AG04450 (cell line): ENCODE measurements at regions not wholly inside any gene's neighbourhood (a gene's known extent, or its start where the extent isn't known, plus 50 kb on each side); places are given as distances from the start of the nearest gene placed in this dataset.

ENCODE experiments used
- CTCF ChIA-PET: fragments of 300-600, 350-600 bp; formaldehyde crosslinking; extraction: SDS; loops from one replicate; lab custom pipeline; 2022; ENCODE audit warnings: antibody characterized with exemption, inconsistent platforms; lab: Charles Lee
- POLR2A ChIA-PET: fragments of 350-600 bp; formaldehyde crosslinking; extraction: SDS; loops from one replicate; lab custom pipeline; 2021; ENCODE audit warnings: antibody characterized with exemption, inconsistent platforms; lab: Yijun Ruan, JAX
- DNase-seq: peaks from one replicate; pipeline ENCODE4 v3.0.0-alpha.2; 2011; ENCODE audit warnings: low read depth, low spot score
- H3K27ac ChIP-seq: one replicate; pipeline ENCODE4 v1.5.1; 2012; ENCODE audit warnings: low read depth, low read length, control low read depth
- H3K27me3 ChIP-seq: one replicate; pipeline ENCODE4 v1.6.0; 2012; ENCODE audit warnings: low read length; ENCODE audit not compliant: control insufficient read depth, insufficient read depth
- H3K4me3 ChIP-seq: 2 replicates; pipeline ENCODE4 v1.5.1; 2011; ENCODE audit warnings: mild to moderate bottlenecking, low read depth, low read length, control low read depth
- H3K9me3 ChIP-seq: 2 replicates; pipeline ENCODE4 v1.5.1; 2012; ENCODE audit warnings: low read length; ENCODE audit not compliant: control insufficient read depth, insufficient read depth
- TF ChIP-seq, protein P1 (sequence below): IDR thresholded peaks from 2 replicates; pipeline ENCODE4 v1.5.1; 2011; ENCODE audit warnings: low read depth, low read length, control low read depth, inconsistent platforms

DNA sequence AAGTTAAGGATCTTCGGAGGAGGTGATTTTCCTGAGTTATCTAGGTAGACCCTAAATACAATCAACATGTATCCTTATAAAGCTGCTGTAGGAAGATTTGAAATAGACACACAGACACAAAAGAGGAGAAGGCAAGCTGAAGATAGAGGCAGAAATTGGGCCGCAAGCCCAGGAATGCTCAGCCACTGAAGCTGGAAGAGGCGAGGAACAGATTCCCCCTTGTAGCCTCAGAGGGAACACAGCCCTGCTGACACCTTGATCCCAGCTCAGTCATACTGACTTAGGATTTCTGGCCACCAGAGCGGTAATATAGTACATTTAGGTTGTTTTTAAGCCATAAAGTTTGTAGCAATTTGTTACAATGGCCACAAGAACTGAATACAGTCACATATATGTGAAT is 90.9 kb downstream of the ETAA1 start:
- no peak overlapping the region for H3K4me3 ChIP-seq
- H3K27me3 ChIP-seq = no peaks in the 10 kb centered on the region
- no peaks in the 10 kb centered on the region for H3K9me3 ChIP-seq
- TF ChIP-seq, protein P1, sequence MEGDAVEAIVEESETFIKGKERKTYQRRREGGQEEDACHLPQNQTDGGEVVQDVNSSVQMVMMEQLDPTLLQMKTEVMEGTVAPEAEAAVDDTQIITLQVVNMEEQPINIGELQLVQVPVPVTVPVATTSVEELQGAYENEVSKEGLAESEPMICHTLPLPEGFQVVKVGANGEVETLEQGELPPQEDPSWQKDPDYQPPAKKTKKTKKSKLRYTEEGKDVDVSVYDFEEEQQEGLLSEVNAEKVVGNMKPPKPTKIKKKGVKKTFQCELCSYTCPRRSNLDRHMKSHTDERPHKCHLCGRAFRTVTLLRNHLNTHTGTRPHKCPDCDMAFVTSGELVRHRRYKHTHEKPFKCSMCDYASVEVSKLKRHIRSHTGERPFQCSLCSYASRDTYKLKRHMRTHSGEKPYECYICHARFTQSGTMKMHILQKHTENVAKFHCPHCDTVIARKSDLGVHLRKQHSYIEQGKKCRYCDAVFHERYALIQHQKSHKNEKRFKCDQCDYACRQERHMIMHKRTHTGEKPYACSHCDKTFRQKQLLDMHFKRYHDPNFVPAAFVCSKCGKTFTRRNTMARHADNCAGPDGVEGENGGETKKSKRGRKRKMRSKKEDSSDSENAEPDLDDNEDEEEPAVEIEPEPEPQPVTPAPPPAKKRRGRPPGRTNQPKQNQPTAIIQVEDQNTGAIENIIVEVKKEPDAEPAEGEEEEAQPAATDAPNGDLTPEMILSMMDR = no peak
- ChIA-PET POLR2A (no interaction called here), CTCF (no interaction called here)
- no peak for DNase-seq
- no peak overlapping the region for H3K27ac ChIP-seq

DNA sequence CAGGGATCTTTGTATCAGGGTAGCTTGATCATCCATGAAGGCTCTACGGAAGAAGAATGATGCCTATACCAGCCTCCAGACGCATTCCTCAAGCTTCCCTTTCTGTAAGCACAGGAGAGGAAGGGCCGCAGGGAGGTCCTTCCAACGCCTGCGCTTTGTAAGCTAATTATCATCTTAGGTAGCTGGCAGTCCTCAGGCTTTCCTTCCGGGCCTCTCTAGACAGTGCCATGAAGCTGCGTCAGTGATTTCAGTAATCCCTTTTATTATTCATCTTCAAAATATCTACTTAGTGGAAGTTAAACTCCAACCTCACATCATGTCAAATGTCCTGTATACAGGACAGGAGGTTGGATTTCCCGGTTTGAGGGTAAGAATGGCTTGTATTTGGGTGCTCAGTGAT is 92.3 kb downstream of the ETAA1 start:
- ChIA-PET CTCF (interaction anchor here (0.9 kb wide), 1 partner anchor 19 kb away, joined by 3 read pairs; no protein-coding TSS in a partner anchor), POLR2A (no interaction called here)
- Histone ChIP-seq H3K27me3 (no peaks in the 10 kb centered on the region), H3K9me3 (no peaks in the 10 kb centered on the region), H3K27ac (no peak overlapping the region), H3K4me3 (no peak overlapping the region)
- DNase-seq = no peak
- TF ChIP-seq, protein P1 = no peak

DNA sequence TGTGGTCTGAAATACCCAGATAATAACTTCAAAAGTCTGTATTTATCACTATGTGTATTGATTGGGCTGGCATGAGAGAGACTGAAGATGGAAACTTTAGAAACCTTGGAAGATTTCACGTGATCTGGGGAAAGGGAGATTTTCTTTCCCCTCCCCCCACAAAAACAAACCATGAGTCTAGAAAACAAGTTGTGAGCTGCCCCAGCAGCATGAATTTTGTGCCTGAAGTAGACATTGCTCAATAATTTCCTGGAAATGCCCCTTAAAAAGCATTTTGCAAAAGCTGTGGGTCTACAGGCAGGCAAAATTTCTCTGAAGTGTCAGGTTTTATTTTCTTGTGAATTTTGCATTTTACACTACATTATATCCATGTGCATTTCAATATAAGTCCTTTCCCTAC is 101.8 kb downstream of the ETAA1 start:
- TF ChIP-seq, protein P1 = no peak
- H3K27ac ChIP-seq = no peak overlapping the region
- no peaks in the 10 kb centered on the region for H3K9me3 ChIP-seq
- ChIA-PET CTCF (interaction anchor here (0.6 kb wide), 1 partner anchor 265 kb away, joined by 3 read pairs; no protein-coding TSS in a partner anchor), POLR2A (no interaction called here)
- no peak for DNase-seq
- no peaks in the 10 kb centered on the region for H3K27me3 ChIP-seq
- no peak overlapping the region for H3K4me3 ChIP-seq

DNA sequence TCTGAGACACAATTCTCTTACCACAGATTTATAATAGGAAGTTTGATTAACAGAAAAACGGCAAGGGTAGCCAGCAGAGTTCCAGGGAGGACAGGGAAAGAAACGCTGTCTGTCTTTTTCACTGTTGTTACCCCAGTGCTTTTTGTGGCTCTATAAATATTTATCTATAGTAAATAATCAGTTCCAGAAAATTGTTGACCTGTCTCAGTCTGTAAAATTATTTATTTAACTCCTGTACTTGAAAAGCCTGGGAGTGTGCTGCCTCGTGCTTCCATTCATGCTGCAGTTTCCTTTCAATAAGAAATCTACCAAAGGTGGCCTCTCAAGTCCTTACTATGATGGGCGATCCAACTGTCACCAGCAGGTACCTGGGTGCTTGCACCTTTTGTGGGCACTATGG is 102.9 kb downstream of the ETAA1 start:
- CTCF ChIA-PET = no interaction called here
- TF ChIP-seq, protein P1 = no peak
- Histone ChIP-seq H3K27me3 (no peaks in the 10 kb centered on the region), H3K27ac (peak overlapping the region; percentile 54), H3K4me3 (no peak overlapping the region), H3K9me3 (no peaks in the 10 kb centered on the region)
- POLR2A ChIA-PET = interaction anchor here (0.6 kb wide), 1 partner anchor 99 kb away, joined by 3 read pairs; no protein-coding TSS in a partner anchor
- DNase-seq = no peak

DNA sequence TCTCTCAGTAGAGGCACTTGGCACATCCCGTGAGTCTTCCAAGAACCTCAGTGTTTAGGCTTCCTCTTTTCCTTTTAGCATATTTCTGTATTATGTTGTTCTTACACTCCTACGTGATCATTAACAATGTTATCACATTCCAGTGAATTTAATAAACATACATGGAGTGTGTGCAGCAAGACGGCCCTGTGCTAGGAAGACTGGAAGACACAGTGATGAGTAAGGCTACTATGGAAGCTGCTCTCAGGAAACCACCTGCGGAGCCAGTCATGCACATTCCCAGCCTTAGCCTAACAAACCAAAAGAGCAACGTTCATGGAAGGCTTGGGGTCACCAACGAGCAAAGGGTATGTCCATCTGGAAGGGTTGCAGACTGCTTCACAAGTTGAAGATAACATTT is 103.4 kb downstream of the ETAA1 start:
- H3K27ac ChIP-seq = peak overlapping the region; percentile 54
- DNase-seq = peak; percentile 66
- no peak overlapping the region for H3K4me3 ChIP-seq
- ChIA-PET CTCF (interaction anchor here (1.1 kb wide), 1 partner anchor 9 kb away, joined by 3 read pairs; no protein-coding TSS in a partner anchor), POLR2A (interaction anchor here (0.6 kb wide), 1 partner anchor 100 kb away, joined by 3 read pairs; no protein-coding TSS in a partner anchor)
- TF ChIP-seq, protein P1 = no peak
- H3K9me3 ChIP-seq = no peaks in the 10 kb centered on the region
- H3K27me3 ChIP-seq = no peaks in the 10 kb centered on the region
